H9 (cell line): ENCODE measurements at regions not wholly inside any gene's neighbourhood (a gene's known extent, or its start where the extent isn't known, plus 50 kb on each side); places are given as distances from the start of the nearest gene placed in this dataset.

Experiments used
- DNase-seq: peaks from one replicate; pipeline ENCODE4 v3.0.0-alpha.2; 2017
- H2AFZ ChIP-seq: one replicate; pipeline ENCODE4 v1.6.1; 2013; ENCODE audit warnings: mild to moderate bottlenecking, low read length, control low read depth, moderate library complexity
- H2AK5ac ChIP-seq: 2 replicates; pipeline ENCODE4 v1.6.1; 2013; ENCODE audit warnings: low read length, control low read depth, mixed read lengths; ENCODE audit not compliant: insufficient read length
- H2BK120ac ChIP-seq: one replicate; pipeline ENCODE4 v1.6.1; 2013; ENCODE audit warnings: low read depth, mild to moderate bottlenecking, low read length, control low read depth, inconsistent platforms; ENCODE audit not compliant: poor library complexity, severe bottlenecking
- H2BK12ac ChIP-seq: 2 replicates; pipeline ENCODE4 v1.6.1; 2013; ENCODE audit warnings: low read length, control low read depth, mixed read lengths, low read depth; ENCODE audit not compliant: insufficient read length
- H2BK15ac ChIP-seq: 2 replicates; pipeline ENCODE4 v1.6.1; 2013; ENCODE audit warnings: low read depth, low read length, control low read depth
- H2BK20ac ChIP-seq: one replicate; pipeline ENCODE4 v1.6.1; 2013; ENCODE audit warnings: low read depth, mild to moderate bottlenecking, low read length, control low read depth, inconsistent platforms; ENCODE audit not compliant: poor library complexity, severe bottlenecking
- H2BK5ac ChIP-seq: 2 replicates; pipeline ENCODE4 v1.6.1; 2013; ENCODE audit warnings: low read length, control low read depth, mixed read lengths; ENCODE audit not compliant: insufficient read length
- H3K14ac ChIP-seq: 2 replicates; pipeline ENCODE4 v1.6.1; 2013; ENCODE audit warnings: low read length, control low read depth; ENCODE audit not compliant: insufficient read depth
- H3K18ac ChIP-seq: 2 replicates; pipeline ENCODE4 v1.6.1; 2013; ENCODE audit warnings: low read depth, mild to moderate bottlenecking, mixed read lengths, low read length, control low read depth; ENCODE audit not compliant: insufficient read length
- H3K23ac ChIP-seq: 2 replicates; pipeline ENCODE4 v1.6.1; 2013; ENCODE audit warnings: low read length, control low read depth, mixed read lengths, low read depth; ENCODE audit not compliant: insufficient read length
- H3K23me2 ChIP-seq: 2 replicates; pipeline ENCODE4 v1.6.1; 2013; ENCODE audit warnings: low read depth, mild to moderate bottlenecking, mixed read lengths, low read length, control low read depth; ENCODE audit not compliant: insufficient read length, poor library complexity, severe bottlenecking
- H3K27ac ChIP-seq: 2 replicates; pipeline ENCODE4 v1.5.1; 2013; ENCODE audit warnings: low read length, control low read depth, mixed read lengths, low read depth; ENCODE audit not compliant: insufficient read length
- H3K27me3 ChIP-seq: 2 replicates; pipeline ENCODE4 v1.6.1; 2013; ENCODE audit warnings: low read length, control low read depth, inconsistent platforms; ENCODE audit not compliant: insufficient read depth
- H3K4ac ChIP-seq: 2 replicates; pipeline ENCODE4 v1.6.1; 2013; ENCODE audit warnings: low read depth, mild to moderate bottlenecking, control low read depth, inconsistent platforms, low read length, moderate library complexity
- H3K4me1 ChIP-seq: 2 replicates; pipeline ENCODE4 v1.6.1; 2013; ENCODE audit warnings: low read length, control low read depth, inconsistent platforms; ENCODE audit not compliant: insufficient read depth
- H3K4me2 ChIP-seq: 2 replicates; pipeline ENCODE4 v1.6.1; 2013; ENCODE audit warnings: low read length, control low read depth, mixed read lengths; ENCODE audit not compliant: insufficient read length, insufficient read depth
- H3K56ac ChIP-seq: 2 replicates; pipeline ENCODE4 v1.6.1; 2013; ENCODE audit warnings: low read depth, mild to moderate bottlenecking, mixed read lengths, low read length, control low read depth; ENCODE audit not compliant: insufficient read length
- H3K79me1 ChIP-seq: 2 replicates; pipeline ENCODE4 v1.6.1; 2013; ENCODE audit warnings: low read depth, mild to moderate bottlenecking, moderate library complexity, low read length, control low read depth, inconsistent platforms; ENCODE audit not compliant: insufficient read depth, poor library complexity, severe bottlenecking
- H3K79me2 ChIP-seq: 2 replicates; pipeline ENCODE4 v1.6.1; 2013; ENCODE audit warnings: low read length, control low read depth, inconsistent platforms; ENCODE audit not compliant: insufficient read depth
- H3K9ac ChIP-seq: 2 replicates; pipeline ENCODE4 v1.6.1; 2013; ENCODE audit warnings: low read length, control low read depth, mixed read lengths; ENCODE audit not compliant: insufficient read length; ENCODE audit errors: extremely low read depth
- H3K9me3 ChIP-seq: one replicate; pipeline ENCODE4 v1.6.1; 2013; ENCODE audit warnings: low read depth, low read length, inconsistent platforms; ENCODE audit not compliant: control insufficient read depth
- H3T11ph ChIP-seq: one replicate; pipeline ENCODE4 v1.6.1; 2013; ENCODE audit warnings: mild to moderate bottlenecking, low read length, control low read depth, inconsistent platforms
- H4K20me1 ChIP-seq: one replicate; pipeline ENCODE4 v1.6.1; 2013; ENCODE audit not compliant: control insufficient read depth, insufficient read length, insufficient read depth
- H4K5ac ChIP-seq: 2 replicates; pipeline ENCODE4 v1.6.1; 2013; ENCODE audit warnings: low read depth, mild to moderate bottlenecking, mixed read lengths, low read length, control low read depth; ENCODE audit not compliant: insufficient read length
- H4K8ac ChIP-seq: replicated peaks from 2 replicates; pipeline ENCODE4 v1.6.1; 2013; ENCODE audit warnings: low read length, control low read depth, mixed read lengths, low read depth; ENCODE audit not compliant: insufficient read length
- H4K91ac ChIP-seq: 2 replicates; pipeline ENCODE4 v1.6.1; 2013; ENCODE audit warnings: low read depth, mild to moderate bottlenecking, moderate library complexity, mixed read lengths, low read length, control low read depth; ENCODE audit not compliant: insufficient read length
- H3K27ac Mint-ChIP-seq, 3 experiments: 2 replicates in 2 of 3; 3 replicates in 1 of 3; pipeline ENCODE4 v1.8.0; 2020 to 2021; ENCODE audit warnings: mixed read lengths in 3 of 3, mild to moderate bottlenecking in 1 of 3, moderate library complexity in 1 of 3
- H3K27me3 Mint-ChIP-seq: 2 replicates; pipeline ENCODE4 v1.8.0; 2021; ENCODE audit warnings: low read depth, mild to moderate bottlenecking, moderate library complexity, mixed read lengths
- H3K36me3 Mint-ChIP-seq, 3 experiments: 2 replicates in 2 of 3; 3 replicates in 1 of 3; pipeline ENCODE4 v1.8.0; 2020 to 2021; ENCODE audit warnings: low read depth in 3 of 3, mixed read lengths in 3 of 3; ENCODE audit not compliant: insufficient read depth in 1 of 3
- H3K4me1 Mint-ChIP-seq, 2 experiments: 2 replicates each; pipeline ENCODE4 v1.8.0; 2020; ENCODE audit warnings: mixed read lengths in 2 of 2
- H3K4me3 Mint-ChIP-seq, 2 experiments: 2 replicates in 1 of 2; 3 replicates in 1 of 2; pipeline ENCODE4 v1.8.0; 2020 to 2021; ENCODE audit warnings: mild to moderate bottlenecking in 2 of 2, mixed read lengths in 2 of 2, moderate library complexity in 1 of 2
- H3K9me3 Mint-ChIP-seq, 2 experiments: 2 replicates in 1 of 2; 3 replicates in 1 of 2; pipeline ENCODE4 v1.8.0; 2020; ENCODE audit warnings: mild to moderate bottlenecking in 2 of 2, mixed read lengths in 2 of 2, moderate library complexity in 1 of 2
- WGBS: extraction: QIAGEN DNeasy Blood & Tissue Kit; methylation state at CpG from one replicate; pipeline ENCODE4 v1.1.7; 2013; ENCODE audit warnings: missing lambda C conversion rate, low lambda C conversion rate, mixed read lengths; ENCODE audit not compliant: insufficient read length; ENCODE audit errors: extremely low coverage; 5-methylcytosine and 5-hydroxymethylcytosine counted together
- TF ChIP-seq, protein P1 (sequence below): fragments of 200-600 bp; sonication (generic); conservative IDR thresholded peaks from 3 replicates; pipeline ENCODE4 v1.8.0; 2021; ENCODE audit warnings: antibody characterized with exemption, mild to moderate bottlenecking

DNA sequence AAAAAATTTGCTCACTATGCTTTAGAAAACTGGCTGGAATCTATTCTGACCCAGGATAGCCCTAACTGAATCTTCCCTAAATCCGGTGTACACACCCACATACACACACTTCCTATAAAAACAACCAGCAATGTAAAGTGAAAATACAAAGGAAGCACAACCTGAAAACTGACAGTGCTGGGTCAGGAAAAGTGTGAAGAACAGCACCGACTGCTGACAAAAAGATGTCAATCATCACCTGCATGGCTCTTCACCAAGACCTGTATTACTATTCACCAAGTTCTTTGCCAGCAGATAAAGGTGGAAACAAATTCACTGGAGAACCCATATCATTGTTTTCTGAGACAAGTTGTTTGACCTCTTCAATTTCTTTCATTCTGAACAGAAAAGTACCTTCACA is 293.8 kb upstream of the GRAMD2B start:
- DNase-seq: no peak
- Histone ChIP-seq H3K9me3 (no peaks in the 10 kb centered on the region), H4K8ac (no peak overlapping the region), H3K79me2 (no peaks in the 10 kb centered on the region), H2BK15ac (no peak overlapping the region), H3K18ac (no peak overlapping the region), H3K56ac (no peak overlapping the region), H3K23ac (no peak overlapping the region), H4K91ac (no peak overlapping the region), H4K5ac (no peak overlapping the region), H2BK12ac (no peak overlapping the region), H3K4me2 (no peak overlapping the region), H3K4me1 (peaks cover 2% of the 10 kb centered on the region; the same call in 1 of the 2 replicates), H2AK5ac (no peak overlapping the region), H3K23me2 (no peaks in the 10 kb centered on the region), H3K9ac (no peak overlapping the region), H3K4ac (no peak overlapping the region), H3T11ph (no peak overlapping the region), H4K20me1 (no peaks in the 10 kb centered on the region), H3K27me3 (no peaks in the 10 kb centered on the region), H2AFZ (no peak overlapping the region), H2BK20ac (no peak overlapping the region), H3K79me1 (no peaks in the 10 kb centered on the region), H3K27ac (no peak overlapping the region), H2BK120ac (no peak overlapping the region), H3K14ac (no peak overlapping the region), H2BK5ac (no peak overlapping the region)
- H3K27me3 Mint-ChIP-seq: no peaks in the 10 kb centered on the region
- H3K27ac Mint-ChIP-seq: no peak overlapping the region
- no peaks in the 10 kb centered on the region for H3K36me3 Mint-ChIP-seq
- no peak overlapping the region for H3K4me3 Mint-ChIP-seq
- TF ChIP-seq, protein P1, sequence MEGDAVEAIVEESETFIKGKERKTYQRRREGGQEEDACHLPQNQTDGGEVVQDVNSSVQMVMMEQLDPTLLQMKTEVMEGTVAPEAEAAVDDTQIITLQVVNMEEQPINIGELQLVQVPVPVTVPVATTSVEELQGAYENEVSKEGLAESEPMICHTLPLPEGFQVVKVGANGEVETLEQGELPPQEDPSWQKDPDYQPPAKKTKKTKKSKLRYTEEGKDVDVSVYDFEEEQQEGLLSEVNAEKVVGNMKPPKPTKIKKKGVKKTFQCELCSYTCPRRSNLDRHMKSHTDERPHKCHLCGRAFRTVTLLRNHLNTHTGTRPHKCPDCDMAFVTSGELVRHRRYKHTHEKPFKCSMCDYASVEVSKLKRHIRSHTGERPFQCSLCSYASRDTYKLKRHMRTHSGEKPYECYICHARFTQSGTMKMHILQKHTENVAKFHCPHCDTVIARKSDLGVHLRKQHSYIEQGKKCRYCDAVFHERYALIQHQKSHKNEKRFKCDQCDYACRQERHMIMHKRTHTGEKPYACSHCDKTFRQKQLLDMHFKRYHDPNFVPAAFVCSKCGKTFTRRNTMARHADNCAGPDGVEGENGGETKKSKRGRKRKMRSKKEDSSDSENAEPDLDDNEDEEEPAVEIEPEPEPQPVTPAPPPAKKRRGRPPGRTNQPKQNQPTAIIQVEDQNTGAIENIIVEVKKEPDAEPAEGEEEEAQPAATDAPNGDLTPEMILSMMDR: no peak
- no CpG with 5 or more reads among the region's 2 CpGs for WGBS
- H3K9me3 Mint-ChIP-seq: no peaks in the 10 kb centered on the region
- H3K4me1 Mint-ChIP-seq: peaks cover 26 to 30% of the 10 kb centered on the region in 2 experiments
